ENCODE measurements at regions not wholly inside any gene's neighbourhood (a gene's known extent, or its start where the extent isn't known, plus 50 kb on each side); places are given as distances from the start of the nearest gene placed in this dataset.

GRCh38 chr11:134597452-134597851 lies 185.4 kb upstream of the B3GAT1 start:
- Histone ChIP-seq H3K4me2 (ENCODE audit: low read length) (no peak overlapping the region), H3K36me3 (ENCODE audit: control insufficient read depth in 1 of 2, insufficient read depth in 2 of 2, low read length in 2 of 2) (no peaks in the 10 kb centered on the region), H3K79me2 (ENCODE audit: insufficient read depth, low read length) (no peaks in the 10 kb centered on the region), H3K27ac (ENCODE audit: low read depth, low read length) (no peak overlapping the region), H3K27me3 (ENCODE audit: insufficient read depth, low read length) (peaks cover 23% of the 10 kb centered on the region), H2AFZ (ENCODE audit: low read depth, low read length, poor library complexity, severe bottlenecking) (no peak overlapping the region), H4K20me1 (ENCODE audit: insufficient read depth) (no peaks in the 10 kb centered on the region; the same call in 1 of the 2 replicates), H3K4me1 (ENCODE audit: control insufficient read depth in 1 of 2, insufficient read depth in 2 of 2, low read length in 2 of 2) (no peaks in the 10 kb centered on the region), H3K9me3 (ENCODE audit: control insufficient read depth in 1 of 2, insufficient read depth in 1 of 2, low read depth in 1 of 2, low read length in 2 of 2) (no peaks in the 10 kb centered on the region), H3K4me3 (replicated peaks in 1 of 2; ENCODE audit: low read depth in 1 of 2, low read length in 2 of 2) (no peak overlapping the region), H3K9me2 (ENCODE audit: insufficient read depth) (no peaks in the 10 kb centered on the region), H3K9ac (ENCODE audit: low read length) (no peak overlapping the region)
- intact Hi-C loops (cut with micrococcal nuclease), result no loop called here
- POLR2A ChIA-PET, result no interaction called here
- ATAC-seq, result no peak
- BruUV-seq (replicated peaks), result no TSS peak
- RAD21 ChIA-PET (ENCODE audit: low non-redundant PET in 1 of 2, low total read pairs in 2 of 2, uncharacterized antibody in 2 of 2, unreplicated experiment in 2 of 2), result no interaction called here
- no peak for DNase-seq (ENCODE audit: low read depth, low spot score)
- no peak for TF ChIP-seq REST (IDR thresholded peaks at IDR 0.05; ENCODE audit: low read depth)
- TF ChIP-seq MAX (IDR thresholded peaks at IDR 0.05), result no peak
- TF ChIP-seq ZBTB33 (IDR thresholded peaks at IDR 0.05; ENCODE audit: extremely low read depth, insufficient replicate concordance, low read length), result no peak
- TF ChIP-seq SP1 (IDR thresholded peaks at IDR 0.05; ENCODE audit: low read depth), result no peak
- no peak for TF ChIP-seq TCF7L2 (IDR thresholded peaks at IDR 0.05; ENCODE audit: borderline replicate concordance, extremely low read depth, insufficient read depth, insufficient read length)
- no peak for TF ChIP-seq FOSL1 (IDR thresholded peaks at IDR 0.05; ENCODE audit: low read depth)
- no peak for TF ChIP-seq CTCF (IDR thresholded peaks at IDR 0.05 in 2 of 3, conservative IDR thresholded peaks at IDR 0.05 in 1 of 3; ENCODE audit: borderline replicate concordance in 1 of 3, insufficient read depth in 1 of 3, low read depth in 2 of 3, low read length in 2 of 3)
- TF ChIP-seq CEBPB (IDR thresholded peaks at IDR 0.05; ENCODE audit: low read depth), result no peak
- TF ChIP-seq JUND (IDR thresholded peaks at IDR 0.05), result no peak
- no peak for TF ChIP-seq POLR2A (IDR thresholded peaks at IDR 0.05; ENCODE audit: borderline replicate concordance, extremely low read depth, insufficient read depth, insufficient read length)
- no peak for TF ChIP-seq ZFX (IDR thresholded peaks at IDR 0.05)
- TF ChIP-seq ZNF274 (IDR thresholded peaks at IDR 0.05; ENCODE audit: low read depth, low read length), result no peak
- TF ChIP-seq RAD21 (IDR thresholded peaks at IDR 0.05; ENCODE audit: low read depth), result no peak
- CTCF ChIA-PET, result no interaction called here

Measured in HCT116 (cell line).